ENCODE measurements at regions not wholly inside any gene's neighbourhood (a gene's known extent, or its start where the extent isn't known, plus 50 kb on each side); places are given as distances from the start of the nearest gene placed in this dataset.

DNA sequence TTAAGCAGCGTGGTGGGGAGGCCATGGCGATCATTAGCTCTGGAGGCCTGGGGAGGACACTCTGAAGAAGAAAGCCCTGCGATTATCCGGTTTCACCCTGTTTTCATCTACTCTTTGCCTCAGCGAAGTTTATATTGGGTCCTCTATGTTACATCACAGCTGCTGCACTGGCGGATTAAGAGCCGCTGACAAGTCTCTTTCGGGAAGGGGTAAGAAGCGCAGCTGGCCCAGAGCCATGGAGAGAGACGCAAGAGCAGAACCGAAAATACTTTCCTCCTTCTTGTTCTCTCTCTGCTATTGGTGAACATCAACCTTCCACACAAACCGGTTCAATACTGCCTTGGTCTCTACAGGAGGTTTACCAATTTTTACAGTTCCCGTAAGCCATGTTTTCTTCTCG lies 291.5 kb downstream of the FAM72C start (continued):
- TF ChIP-seq, protein P1, sequence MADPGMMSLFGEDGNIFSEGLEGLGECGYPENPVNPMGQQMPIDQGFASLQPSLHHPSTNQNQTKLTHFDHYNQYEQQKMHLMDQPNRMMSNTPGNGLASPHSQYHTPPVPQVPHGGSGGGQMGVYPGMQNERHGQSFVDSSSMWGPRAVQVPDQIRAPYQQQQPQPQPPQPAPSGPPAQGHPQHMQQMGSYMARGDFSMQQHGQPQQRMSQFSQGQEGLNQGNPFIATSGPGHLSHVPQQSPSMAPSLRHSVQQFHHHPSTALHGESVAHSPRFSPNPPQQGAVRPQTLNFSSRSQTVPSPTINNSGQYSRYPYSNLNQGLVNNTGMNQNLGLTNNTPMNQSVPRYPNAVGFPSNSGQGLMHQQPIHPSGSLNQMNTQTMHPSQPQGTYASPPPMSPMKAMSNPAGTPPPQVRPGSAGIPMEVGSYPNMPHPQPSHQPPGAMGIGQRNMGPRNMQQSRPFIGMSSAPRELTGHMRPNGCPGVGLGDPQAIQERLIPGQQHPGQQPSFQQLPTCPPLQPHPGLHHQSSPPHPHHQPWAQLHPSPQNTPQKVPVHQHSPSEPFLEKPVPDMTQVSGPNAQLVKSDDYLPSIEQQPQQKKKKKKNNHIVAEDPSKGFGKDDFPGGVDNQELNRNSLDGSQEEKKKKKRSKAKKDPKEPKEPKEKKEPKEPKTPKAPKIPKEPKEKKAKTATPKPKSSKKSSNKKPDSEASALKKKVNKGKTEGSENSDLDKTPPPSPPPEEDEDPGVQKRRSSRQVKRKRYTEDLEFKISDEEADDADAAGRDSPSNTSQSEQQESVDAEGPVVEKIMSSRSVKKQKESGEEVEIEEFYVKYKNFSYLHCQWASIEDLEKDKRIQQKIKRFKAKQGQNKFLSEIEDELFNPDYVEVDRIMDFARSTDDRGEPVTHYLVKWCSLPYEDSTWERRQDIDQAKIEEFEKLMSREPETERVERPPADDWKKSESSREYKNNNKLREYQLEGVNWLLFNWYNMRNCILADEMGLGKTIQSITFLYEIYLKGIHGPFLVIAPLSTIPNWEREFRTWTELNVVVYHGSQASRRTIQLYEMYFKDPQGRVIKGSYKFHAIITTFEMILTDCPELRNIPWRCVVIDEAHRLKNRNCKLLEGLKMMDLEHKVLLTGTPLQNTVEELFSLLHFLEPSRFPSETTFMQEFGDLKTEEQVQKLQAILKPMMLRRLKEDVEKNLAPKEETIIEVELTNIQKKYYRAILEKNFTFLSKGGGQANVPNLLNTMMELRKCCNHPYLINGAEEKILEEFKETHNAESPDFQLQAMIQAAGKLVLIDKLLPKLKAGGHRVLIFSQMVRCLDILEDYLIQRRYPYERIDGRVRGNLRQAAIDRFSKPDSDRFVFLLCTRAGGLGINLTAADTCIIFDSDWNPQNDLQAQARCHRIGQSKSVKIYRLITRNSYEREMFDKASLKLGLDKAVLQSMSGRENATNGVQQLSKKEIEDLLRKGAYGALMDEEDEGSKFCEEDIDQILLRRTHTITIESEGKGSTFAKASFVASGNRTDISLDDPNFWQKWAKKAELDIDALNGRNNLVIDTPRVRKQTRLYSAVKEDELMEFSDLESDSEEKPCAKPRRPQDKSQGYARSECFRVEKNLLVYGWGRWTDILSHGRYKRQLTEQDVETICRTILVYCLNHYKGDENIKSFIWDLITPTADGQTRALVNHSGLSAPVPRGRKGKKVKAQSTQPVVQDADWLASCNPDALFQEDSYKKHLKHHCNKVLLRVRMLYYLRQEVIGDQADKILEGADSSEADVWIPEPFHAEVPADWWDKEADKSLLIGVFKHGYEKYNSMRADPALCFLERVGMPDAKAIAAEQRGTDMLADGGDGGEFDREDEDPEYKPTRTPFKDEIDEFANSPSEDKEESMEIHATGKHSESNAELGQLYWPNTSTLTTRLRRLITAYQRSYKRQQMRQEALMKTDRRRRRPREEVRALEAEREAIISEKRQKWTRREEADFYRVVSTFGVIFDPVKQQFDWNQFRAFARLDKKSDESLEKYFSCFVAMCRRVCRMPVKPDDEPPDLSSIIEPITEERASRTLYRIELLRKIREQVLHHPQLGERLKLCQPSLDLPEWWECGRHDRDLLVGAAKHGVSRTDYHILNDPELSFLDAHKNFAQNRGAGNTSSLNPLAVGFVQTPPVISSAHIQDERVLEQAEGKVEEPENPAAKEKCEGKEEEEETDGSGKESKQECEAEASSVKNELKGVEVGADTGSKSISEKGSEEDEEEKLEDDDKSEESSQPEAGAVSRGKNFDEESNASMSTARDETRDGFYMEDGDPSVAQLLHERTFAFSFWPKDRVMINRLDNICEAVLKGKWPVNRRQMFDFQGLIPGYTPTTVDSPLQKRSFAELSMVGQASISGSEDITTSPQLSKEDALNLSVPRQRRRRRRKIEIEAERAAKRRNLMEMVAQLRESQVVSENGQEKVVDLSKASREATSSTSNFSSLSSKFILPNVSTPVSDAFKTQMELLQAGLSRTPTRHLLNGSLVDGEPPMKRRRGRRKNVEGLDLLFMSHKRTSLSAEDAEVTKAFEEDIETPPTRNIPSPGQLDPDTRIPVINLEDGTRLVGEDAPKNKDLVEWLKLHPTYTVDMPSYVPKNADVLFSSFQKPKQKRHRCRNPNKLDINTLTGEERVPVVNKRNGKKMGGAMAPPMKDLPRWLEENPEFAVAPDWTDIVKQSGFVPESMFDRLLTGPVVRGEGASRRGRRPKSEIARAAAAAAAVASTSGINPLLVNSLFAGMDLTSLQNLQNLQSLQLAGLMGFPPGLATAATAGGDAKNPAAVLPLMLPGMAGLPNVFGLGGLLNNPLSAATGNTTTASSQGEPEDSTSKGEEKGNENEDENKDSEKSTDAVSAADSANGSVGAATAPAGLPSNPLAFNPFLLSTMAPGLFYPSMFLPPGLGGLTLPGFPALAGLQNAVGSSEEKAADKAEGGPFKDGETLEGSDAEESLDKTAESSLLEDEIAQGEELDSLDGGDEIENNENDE (IDR thresholded peaks at IDR 0.05; ENCODE audit: insufficient replicate concordance, low read length), result no peak
- TF ChIP-seq TCF12 (IDR thresholded peaks at IDR 0.05; ENCODE audit: low read depth, low read length) (no peak), NRF1 (IDR thresholded peaks at IDR 0.05; ENCODE audit: low read depth, low read length) (no peak), JUND (IDR thresholded peaks at IDR 0.05; ENCODE audit: low read length) (no peak), CREB1 (IDR thresholded peaks at IDR 0.05) (no peak), RXRA (IDR thresholded peaks at IDR 0.05; ENCODE audit: insufficient read depth, low read depth, low read length) (no peak)
